GM18861 (cell line): ENCODE measurements at regions not wholly inside any gene's neighbourhood (a gene's known extent, or its start where the extent isn't known, plus 50 kb on each side); places are given as distances from the start of the nearest gene placed in this dataset.
"Not testable (repeated sequence)": the region's sequence is repeated elsewhere in the genome, so short reads cannot be mapped to it uniquely, and the experiment has no call there.

Source experiments
- ATAC-seq: cut with Tn5 transposase; IDR thresholded peaks from one replicate; pipeline ENCODE4 v1.9.1; 2021; ENCODE audit not compliant: unreplicated experiment

DNA sequence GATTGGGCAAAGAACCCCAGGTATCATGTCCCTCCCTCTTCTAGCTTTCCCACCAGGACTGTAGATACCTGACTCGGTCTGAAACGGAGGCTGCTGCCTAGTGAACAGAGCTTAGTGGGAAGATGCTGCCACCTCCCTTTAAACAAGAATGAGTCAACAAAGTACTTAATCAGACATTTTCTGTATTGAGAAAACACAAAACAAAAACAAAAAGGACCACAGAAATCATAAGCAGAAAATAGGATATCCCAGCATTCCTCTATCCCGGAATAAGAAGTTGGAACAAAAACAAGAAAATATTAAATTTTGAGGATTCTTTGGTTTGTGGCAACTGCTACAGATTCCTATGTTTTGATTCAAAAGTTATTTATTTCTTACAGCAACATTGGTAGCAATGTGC is 51.7 kb upstream of the COL8A1 start:
- no peak for ATAC-seq

DNA sequence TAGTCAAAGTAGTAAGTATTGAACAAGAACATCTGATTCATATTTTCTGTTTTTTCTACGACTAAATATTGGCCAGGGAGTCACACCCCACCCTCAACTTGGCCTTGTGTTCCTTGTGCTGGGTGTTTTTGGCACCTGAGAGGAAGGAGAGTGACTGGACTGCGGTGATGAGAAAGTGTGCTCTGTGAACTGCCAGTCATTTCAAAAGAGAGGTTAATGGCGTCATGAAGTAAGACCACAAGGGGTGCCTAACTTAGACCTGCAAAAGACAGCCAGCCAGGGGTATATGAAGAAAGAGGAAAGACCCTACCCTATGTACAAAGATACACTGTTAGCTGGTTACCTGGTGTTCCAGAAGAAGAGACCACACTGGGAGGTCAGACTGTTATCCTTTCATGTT is 58.4 kb upstream of the COL8A1 start:
- no peak for ATAC-seq

DNA sequence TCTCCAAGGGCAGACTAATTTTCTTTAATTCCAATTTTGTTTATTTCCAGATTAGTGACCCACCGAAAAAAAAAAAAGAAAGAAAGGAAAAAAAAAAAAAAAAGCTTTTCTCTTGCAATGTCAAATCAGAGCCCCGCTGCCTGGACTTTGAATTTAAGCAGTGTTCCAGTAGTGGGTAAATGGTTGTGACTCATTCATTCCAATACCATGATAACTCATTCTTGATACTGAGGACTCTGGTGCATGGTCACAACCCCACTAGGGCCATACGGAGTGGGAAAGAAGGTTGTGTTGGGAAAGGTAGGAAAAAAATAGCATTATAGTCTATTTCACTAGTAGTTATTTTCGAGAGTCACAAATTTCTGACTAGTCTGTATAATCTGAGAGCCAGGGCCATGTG is 59.1 kb upstream of the COL8A1 start:
- no peak for ATAC-seq

DNA sequence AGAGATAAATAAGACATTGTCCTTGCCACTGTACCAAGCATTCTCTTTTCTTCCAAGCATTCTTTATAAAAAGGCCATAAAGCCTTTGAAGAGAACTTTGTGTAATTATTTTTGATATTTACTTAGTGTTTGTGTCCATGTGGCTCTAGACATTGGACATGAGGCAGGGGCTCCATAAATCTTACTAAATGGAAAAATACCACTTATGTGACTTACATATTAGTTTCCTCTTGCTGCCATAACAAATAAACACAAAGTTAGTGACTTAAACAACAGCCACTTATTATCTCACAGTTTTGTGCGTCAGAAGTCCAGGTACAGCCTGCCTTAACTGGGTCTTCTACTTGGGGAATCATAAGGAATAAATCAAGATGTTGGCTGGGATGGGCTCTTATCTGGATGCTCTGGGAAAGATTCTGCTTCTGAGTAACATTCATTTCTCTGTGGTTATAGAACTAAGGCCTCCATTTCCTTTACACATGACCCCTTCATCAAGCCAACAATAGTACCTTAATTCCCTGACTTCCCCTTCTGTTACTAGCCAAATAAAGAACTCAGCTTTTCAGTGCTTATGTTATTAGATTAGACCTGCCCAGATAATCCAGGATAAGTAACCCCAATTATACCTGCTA is 59.9 kb upstream of the COL8A1 start:
- no peak for ATAC-seq

DNA sequence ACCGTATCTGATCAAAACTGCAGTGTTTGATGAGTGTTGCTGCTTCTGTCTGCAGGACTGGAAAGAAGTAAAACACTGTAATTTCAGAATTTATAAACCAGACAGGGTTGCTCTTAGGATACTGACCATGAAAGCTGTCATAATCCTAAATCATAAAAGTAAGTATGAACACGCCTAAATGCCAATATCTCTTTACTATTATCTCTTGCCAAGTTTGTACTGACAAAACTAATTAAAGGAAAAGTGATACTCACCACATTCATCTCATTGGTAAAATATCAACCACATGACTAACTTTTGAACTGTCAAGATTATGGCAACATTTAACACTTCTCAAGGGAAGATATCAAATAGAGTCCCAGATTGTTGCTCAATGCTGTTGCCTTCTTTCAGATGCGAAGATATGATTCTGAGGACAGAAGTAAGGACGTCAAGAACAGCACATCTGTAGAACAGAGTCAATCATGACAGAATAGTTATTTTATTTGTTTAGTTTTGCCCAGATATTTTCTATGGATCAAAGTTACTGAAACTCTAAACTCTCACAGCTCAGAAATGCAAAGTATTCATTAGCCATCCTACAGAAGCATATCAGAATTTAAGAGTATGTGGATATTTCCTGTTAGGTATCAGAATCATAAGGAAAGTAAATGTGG is 61.4 kb upstream of the COL8A1 start:
- no peak for ATAC-seq

DNA sequence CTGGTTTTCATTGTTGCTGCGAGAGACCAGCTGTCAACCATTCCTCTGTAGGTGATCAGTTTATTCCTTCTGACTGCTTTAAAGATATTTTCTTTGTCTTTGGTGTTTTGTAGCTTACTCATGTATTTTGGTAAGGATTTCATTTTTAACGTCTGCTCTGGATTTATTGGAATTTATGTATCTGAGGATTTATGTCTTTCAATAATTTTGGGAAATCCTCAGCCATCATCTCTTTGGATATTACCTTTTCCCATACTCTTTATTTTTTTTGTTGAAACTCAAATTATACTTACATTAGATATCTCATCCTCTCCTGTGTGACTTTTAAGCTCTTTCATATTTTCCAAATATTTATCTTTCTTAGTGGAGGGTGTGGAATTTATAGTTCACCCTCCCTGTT is 62.7 kb upstream of the COL8A1 start:
- no peak for ATAC-seq

DNA sequence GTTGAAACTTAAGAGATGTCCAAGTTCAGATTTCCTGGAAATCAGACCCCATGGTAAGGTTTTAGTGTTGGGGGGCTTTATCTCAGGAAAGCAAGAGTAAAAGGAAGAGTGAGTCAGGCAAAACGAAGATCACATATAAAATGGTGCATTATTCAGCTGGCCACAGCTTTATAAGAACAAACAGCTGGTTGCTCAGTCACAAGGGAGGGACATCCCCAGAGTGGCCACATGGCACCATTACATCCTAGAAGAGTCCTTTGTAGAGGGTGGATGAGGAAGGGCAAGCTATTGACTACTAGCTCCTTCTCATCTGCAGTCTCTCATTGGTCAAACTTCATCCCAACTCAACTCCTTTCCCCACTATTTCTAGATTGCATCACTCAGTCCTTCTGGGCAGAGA is 68.3 kb upstream of the COL8A1 start:
- no peak for ATAC-seq

- no peak for ATAC-seq
These were observed 69.6 kb upstream of the COL8A1 start for GRCh38 chr3:99568663-99569335.

- no peak for ATAC-seq
These were observed 73.1 kb upstream of the COL8A1 start for GRCh38 chr3:99565331-99565730.

DNA sequence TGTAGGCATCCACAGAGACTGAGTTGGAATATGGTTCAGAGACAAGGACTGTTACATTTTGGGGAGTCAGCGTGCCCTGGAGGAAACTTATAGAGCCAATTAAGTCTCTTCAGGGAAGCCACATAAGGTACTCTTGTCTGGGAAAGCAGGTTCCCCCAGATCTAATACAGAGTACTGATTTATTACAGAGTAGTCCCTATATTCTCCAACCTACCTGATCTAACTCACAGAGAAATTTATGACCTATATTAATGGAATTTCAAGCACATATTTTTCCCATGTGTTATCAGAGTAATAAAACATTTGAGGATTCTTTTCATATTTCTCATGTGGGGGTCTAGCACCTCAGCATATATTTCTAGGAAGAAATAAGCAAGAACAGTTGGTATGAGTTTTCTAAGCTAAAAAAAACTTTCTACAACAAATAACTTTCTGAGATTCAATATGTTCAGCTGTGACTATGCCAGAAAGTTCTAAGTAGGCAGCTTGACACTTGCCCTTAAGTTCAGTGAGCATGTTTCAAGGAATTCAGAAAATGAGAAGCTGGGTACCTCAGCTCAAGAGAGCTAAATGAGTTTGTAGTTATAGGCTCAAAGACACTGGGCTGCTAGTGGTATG is 75.3 kb upstream of the COL8A1 start:
- no peak for ATAC-seq

DNA sequence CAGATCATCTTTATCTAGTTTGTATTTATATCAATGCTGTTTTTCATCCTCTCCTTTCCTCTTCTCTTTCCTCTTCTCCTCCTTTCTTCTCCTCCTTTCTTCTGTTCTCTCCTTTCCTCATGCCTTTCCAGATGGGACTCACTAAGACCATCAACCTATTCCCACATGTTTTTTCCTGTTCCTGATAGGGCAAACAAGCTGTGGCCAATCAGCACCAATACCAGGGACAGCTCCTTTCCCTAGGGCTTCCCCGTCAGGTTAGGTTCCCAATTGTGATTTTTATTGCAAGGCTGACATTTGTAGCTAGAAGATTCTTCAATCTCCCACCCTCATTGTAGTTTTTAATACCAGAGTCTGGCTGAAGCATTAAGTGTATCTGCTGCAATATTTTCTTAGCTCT is 76.3 kb upstream of the COL8A1 start:
- no peak for ATAC-seq

- ATAC-seq, result no peak
These were observed 77.3 kb upstream of the COL8A1 start for GRCh38 chr3:99561056-99561455.

- ATAC-seq, result no peak
These were observed 79.2 kb upstream of the COL8A1 start for GRCh38 chr3:99559196-99559595.

DNA sequence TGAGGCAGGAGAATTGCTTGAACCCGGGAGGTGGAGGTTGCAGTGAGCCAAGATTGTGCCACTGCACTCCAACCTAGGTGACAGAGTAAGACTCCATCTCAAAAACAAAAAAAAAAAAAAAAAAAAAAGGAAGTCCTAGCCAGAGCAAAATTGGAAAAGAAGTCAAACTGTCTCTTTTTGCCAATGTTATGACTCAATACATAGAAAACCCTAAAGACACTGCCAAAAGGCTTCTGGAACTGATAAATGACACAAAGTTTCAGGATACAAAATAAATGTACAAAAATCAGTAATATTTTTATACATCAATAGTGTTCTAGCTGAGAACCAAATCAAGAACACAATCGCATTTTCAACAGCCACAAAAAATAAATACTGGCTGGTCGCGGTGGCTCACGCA is 82.5 kb upstream of the COL8A1 start:
- ATAC-seq, result not testable (repeated sequence)

DNA sequence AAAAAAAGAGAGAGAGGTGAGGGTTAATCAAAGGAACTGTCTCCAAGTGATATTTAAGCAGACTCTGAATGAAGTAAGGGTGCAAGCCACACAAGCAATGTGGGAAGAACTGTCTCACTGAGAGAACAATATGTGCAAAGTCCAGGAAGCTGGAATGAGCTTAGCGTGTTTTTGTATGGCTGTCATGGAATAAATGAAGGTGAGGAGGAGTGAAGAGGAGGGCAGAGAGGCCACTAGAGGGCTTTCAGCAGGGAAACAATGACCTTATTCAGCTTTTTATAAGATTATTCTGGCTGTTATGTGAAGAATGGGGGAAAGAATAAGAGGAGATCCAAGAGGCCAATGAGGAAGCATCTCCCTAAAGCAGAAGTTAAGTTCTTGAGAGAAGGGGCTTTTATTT is 86.9 kb upstream of the COL8A1 start:
- no peak for ATAC-seq

DNA sequence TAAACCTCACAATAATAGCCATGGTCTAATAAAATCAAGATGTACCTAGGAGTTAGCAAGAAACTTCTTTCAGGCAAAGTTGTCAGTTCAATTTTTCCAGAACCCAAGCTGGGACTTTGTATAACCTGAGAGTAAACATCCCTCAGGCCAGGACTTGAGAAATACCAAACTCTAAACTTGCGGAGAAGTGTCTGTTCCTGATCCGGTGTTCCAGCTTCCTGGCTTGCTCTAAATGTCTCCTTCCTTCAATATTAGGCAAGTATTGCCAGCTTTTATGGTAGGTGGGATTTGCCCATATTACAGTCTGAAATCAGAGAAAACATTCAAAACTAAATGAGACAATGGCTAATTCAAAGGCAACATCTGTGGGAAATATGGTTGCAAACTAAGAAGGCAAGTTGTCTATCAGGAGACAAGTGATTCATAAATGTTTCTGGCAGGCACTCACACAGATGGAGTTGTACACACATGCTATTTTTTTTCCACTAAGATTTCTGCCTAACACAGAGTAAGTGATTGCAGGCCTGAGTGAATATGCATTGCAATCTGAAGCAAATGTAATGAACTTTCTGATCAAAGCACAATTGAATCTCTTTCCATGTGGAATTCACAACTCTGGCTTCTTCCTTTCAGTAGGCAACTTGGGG is 88.3 kb upstream of the COL8A1 start:
- no peak for ATAC-seq

- no peak for ATAC-seq
These were observed 89.2 kb upstream of the COL8A1 start for GRCh38 chr3:99549220-99549619.

- ATAC-seq, result no peak
These were observed 89.7 kb upstream of the COL8A1 start for GRCh38 chr3:99548674-99549073.

GRCh38 chr3:99545941-99546580 is 92.3 kb upstream of the COL8A1 start:
- no peak for ATAC-seq

DNA sequence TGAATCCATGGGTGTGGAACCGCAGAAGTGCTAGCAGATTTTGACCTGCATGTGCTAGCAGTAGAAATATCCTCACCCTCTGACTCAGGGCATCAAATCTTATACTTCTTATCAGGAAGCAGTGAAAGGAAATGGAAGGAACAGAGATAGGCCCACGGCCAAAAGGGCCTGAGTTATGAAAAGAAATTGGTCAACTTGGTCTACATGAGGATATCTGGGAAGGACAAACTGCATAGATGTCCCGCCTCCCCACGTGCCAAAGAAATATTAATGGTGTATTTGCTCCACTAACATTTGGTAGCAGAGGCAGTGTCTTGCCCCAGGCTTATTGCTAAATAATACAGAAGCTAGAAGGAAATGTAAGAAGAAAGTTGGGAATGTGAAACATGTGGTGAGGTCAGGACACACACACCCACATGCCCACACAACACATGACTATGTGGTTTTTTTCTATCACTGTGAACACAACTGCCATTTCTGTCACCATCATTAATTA is 93.6 kb upstream of the COL8A1 start:
- no peak for ATAC-seq

GRCh38 chr3:99543796-99544195 is 94.6 kb upstream of the COL8A1 start:
- no peak for ATAC-seq
